Activated T-cell treated with anti-CD3 and anti-CD28 coated beads, Interleukin-2, amount 50 U/mL, for 24 hours (primary cell): ENCODE measurements at regions not wholly inside any gene's neighbourhood (a gene's known extent, or its start where the extent isn't known, plus 50 kb on each side); places are given as distances from the start of the nearest gene placed in this dataset.

Source experiments
- DNase-seq: peaks from one replicate; pipeline ENCODE4 v3.0.0-alpha.2; 2020
- H3K27ac Mint-ChIP-seq: 2 replicates; pipeline ENCODE4 v1.8.0; 2020; ENCODE audit warnings: mild to moderate bottlenecking, mixed read lengths
- H3K27me3 Mint-ChIP-seq: 2 replicates; pipeline ENCODE4 v1.8.0; 2020; ENCODE audit warnings: mixed read lengths
- H3K36me3 Mint-ChIP-seq: 2 replicates; pipeline ENCODE4 v1.8.0; 2020; ENCODE audit warnings: low read depth, mixed read lengths
- H3K4me1 Mint-ChIP-seq: 2 replicates; pipeline ENCODE4 v1.8.0; 2020; ENCODE audit warnings: low read depth, mixed read lengths
- H3K4me3 Mint-ChIP-seq: 2 replicates; pipeline ENCODE4 v1.8.0; 2020; ENCODE audit warnings: mild to moderate bottlenecking, moderate library complexity, mixed read lengths
- H3K9me3 Mint-ChIP-seq: 2 replicates; pipeline ENCODE4 v1.8.0; 2020; ENCODE audit warnings: mixed read lengths

- Mint-ChIP-seq H3K27me3 (no peaks in the 10 kb centered on the region), H3K4me3 (no peak overlapping the region), H3K9me3 (peaks cover 5% of the 10 kb centered on the region), H3K36me3 (no peaks in the 10 kb centered on the region), H3K27ac (no peak overlapping the region), H3K4me1 (no peaks in the 10 kb centered on the region)
- DNase-seq, result no peak
Measured at GRCh38 chr9:14006386-14007187, 307.4 kb downstream of the NFIB start.

- Mint-ChIP-seq H3K27me3 (no peaks in the 10 kb centered on the region), H3K4me1 (no peaks in the 10 kb centered on the region), H3K36me3 (no peaks in the 10 kb centered on the region), H3K9me3 (peaks cover 5% of the 10 kb centered on the region), H3K27ac (no peak overlapping the region), H3K4me3 (no peak overlapping the region)
- no peak for DNase-seq
Measured at GRCh38 chr9:14004110-14004509, 309.8 kb downstream of the NFIB start.

GRCh38 chr9:13994240-13994639 lies 319.7 kb downstream of the NFIB start:
- Mint-ChIP-seq H3K4me3 (no peak overlapping the region), H3K27me3 (no peaks in the 10 kb centered on the region), H3K9me3 (peaks cover 6% of the 10 kb centered on the region), H3K4me1 (no peaks in the 10 kb centered on the region), H3K27ac (no peak overlapping the region), H3K36me3 (no peaks in the 10 kb centered on the region)
- DNase-seq, result no peak

GRCh38 chr9:13993632-13994185 lies 320.2 kb downstream of the NFIB start:
- Mint-ChIP-seq H3K36me3 (no peaks in the 10 kb centered on the region), H3K27ac (no peak overlapping the region), H3K27me3 (no peaks in the 10 kb centered on the region), H3K4me3 (no peak overlapping the region), H3K9me3 (peaks cover 6% of the 10 kb centered on the region), H3K4me1 (no peaks in the 10 kb centered on the region)
- DNase-seq, result no peak

- no peaks in the 10 kb centered on the region for H3K36me3 Mint-ChIP-seq
- no peaks in the 10 kb centered on the region for H3K27me3 Mint-ChIP-seq
- no peak for DNase-seq
- H3K27ac Mint-ChIP-seq, result no peak overlapping the region
- no peak overlapping the region for H3K4me3 Mint-ChIP-seq
- H3K9me3 Mint-ChIP-seq, result peaks cover 10% of the 10 kb centered on the region
- H3K4me1 Mint-ChIP-seq, result no peaks in the 10 kb centered on the region
Measured at GRCh38 chr9:13992138-13993088, 321.5 kb downstream of the NFIB start.

- DNase-seq, result no peak
- H3K4me1 Mint-ChIP-seq, result no peaks in the 10 kb centered on the region
- H3K4me3 Mint-ChIP-seq, result no peak overlapping the region
- H3K36me3 Mint-ChIP-seq, result no peaks in the 10 kb centered on the region
- no peak overlapping the region for H3K27ac Mint-ChIP-seq
- H3K27me3 Mint-ChIP-seq, result no peaks in the 10 kb centered on the region
- H3K9me3 Mint-ChIP-seq, result peaks cover 14% of the 10 kb centered on the region
Measured at GRCh38 chr9:13991395-13991794, 322.5 kb downstream of the NFIB start.

GRCh38 chr9:13990994-13991393 lies 322.9 kb downstream of the NFIB start:
- Mint-ChIP-seq H3K4me3 (no peak overlapping the region), H3K27me3 (no peaks in the 10 kb centered on the region), H3K4me1 (no peaks in the 10 kb centered on the region), H3K27ac (no peak overlapping the region), H3K36me3 (no peaks in the 10 kb centered on the region), H3K9me3 (peaks cover 16% of the 10 kb centered on the region)
- DNase-seq, result no peak

- Mint-ChIP-seq H3K4me1 (no peaks in the 10 kb centered on the region), H3K9me3 (peaks cover 17% of the 10 kb centered on the region), H3K36me3 (no peaks in the 10 kb centered on the region), H3K27ac (no peak overlapping the region), H3K4me3 (no peak overlapping the region), H3K27me3 (no peaks in the 10 kb centered on the region)
- DNase-seq, result no peak
Measured at GRCh38 chr9:13990331-13990730, 323.6 kb downstream of the NFIB start.

- no peak overlapping the region for H3K27ac Mint-ChIP-seq
- no peak for DNase-seq
- H3K27me3 Mint-ChIP-seq, result no peaks in the 10 kb centered on the region
- no peaks in the 10 kb centered on the region for H3K4me1 Mint-ChIP-seq
- H3K4me3 Mint-ChIP-seq, result no peak overlapping the region
- H3K9me3 Mint-ChIP-seq, result peaks cover 17% of the 10 kb centered on the region
- no peaks in the 10 kb centered on the region for H3K36me3 Mint-ChIP-seq
Measured at GRCh38 chr9:13988944-13989343, 325.0 kb downstream of the NFIB start.

GRCh38 chr9:13983607-13984006 lies 330.3 kb downstream of the NFIB start:
- Mint-ChIP-seq H3K36me3 (no peaks in the 10 kb centered on the region), H3K27ac (no peak overlapping the region), H3K4me1 (no peaks in the 10 kb centered on the region), H3K4me3 (no peak overlapping the region), H3K27me3 (no peaks in the 10 kb centered on the region), H3K9me3 (peaks cover 17% of the 10 kb centered on the region)
- no peak for DNase-seq

- Mint-ChIP-seq H3K9me3 (peaks cover 6% of the 10 kb centered on the region), H3K4me3 (no peak overlapping the region), H3K27ac (no peak overlapping the region), H3K36me3 (no peaks in the 10 kb centered on the region), H3K27me3 (no peaks in the 10 kb centered on the region), H3K4me1 (no peaks in the 10 kb centered on the region)
- no peak for DNase-seq
Measured at GRCh38 chr9:13979941-13980318, 334.0 kb downstream of the NFIB start.

- Mint-ChIP-seq H3K4me1 (no peaks in the 10 kb centered on the region), H3K4me3 (no peak overlapping the region), H3K36me3 (no peaks in the 10 kb centered on the region), H3K27me3 (no peaks in the 10 kb centered on the region), H3K27ac (no peak overlapping the region), H3K9me3 (peaks cover 1% of the 10 kb centered on the region)
- no peak for DNase-seq
Measured at GRCh38 chr9:13975611-13976290, 338.2 kb downstream of the NFIB start.

GRCh38 chr9:13974891-13975290 lies 339.1 kb downstream of the NFIB start:
- DNase-seq, result no peak

GRCh38 chr9:13971966-13972655 lies 341.8 kb downstream of the NFIB start:
- Mint-ChIP-seq H3K9me3 (no peaks in the 10 kb centered on the region), H3K36me3 (no peaks in the 10 kb centered on the region), H3K4me3 (no peak overlapping the region), H3K4me1 (no peaks in the 10 kb centered on the region), H3K27ac (no peak overlapping the region), H3K27me3 (no peaks in the 10 kb centered on the region)
- DNase-seq, result no peak

More at GRCh38 chr9:13974891-13975290, 339.1 kb downstream of the NFIB start:
- Mint-ChIP-seq H3K36me3 (no peaks in the 10 kb centered on the region), H3K27ac (no peak overlapping the region), H3K4me1 (no peaks in the 10 kb centered on the region), H3K4me3 (no peak overlapping the region), H3K9me3 (peaks cover under 1% of the 10 kb centered on the region), H3K27me3 (no peaks in the 10 kb centered on the region)
